B cell (primary cell): ENCODE measurements at regions not wholly inside any gene's neighbourhood (a gene's known extent, or its start where the extent isn't known, plus 50 kb on each side); places are given as distances from the start of the nearest gene placed in this dataset.

Experiments
- CTCF ChIP-seq: fragments of 200-600 bp; IDR thresholded peaks from one replicate; pipeline ENCODE4 v1.8.0; 2022; ENCODE audit warnings: antibody characterized with exemption, mild to moderate bottlenecking
- EZH2 ChIP-seq: IDR thresholded peaks from 2 replicates; pipeline ENCODE4 v1.6.1; 2012; ENCODE audit warnings: borderline replicate concordance, low read depth, mild to moderate bottlenecking, moderate library complexity, low read length; ENCODE audit not compliant: insufficient read depth, poor library complexity, severe bottlenecking

GRCh38 chr3:191721990-191722389 is 261.0 kb downstream of the PYDC2 start:
- no peak for TF ChIP-seq CTCF
- no peak for TF ChIP-seq EZH2
